ENCODE measurements at regions not wholly inside any gene's neighbourhood (a gene's known extent, or its start where the extent isn't known, plus 50 kb on each side); places are given as distances from the start of the nearest gene placed in this dataset.

DNA sequence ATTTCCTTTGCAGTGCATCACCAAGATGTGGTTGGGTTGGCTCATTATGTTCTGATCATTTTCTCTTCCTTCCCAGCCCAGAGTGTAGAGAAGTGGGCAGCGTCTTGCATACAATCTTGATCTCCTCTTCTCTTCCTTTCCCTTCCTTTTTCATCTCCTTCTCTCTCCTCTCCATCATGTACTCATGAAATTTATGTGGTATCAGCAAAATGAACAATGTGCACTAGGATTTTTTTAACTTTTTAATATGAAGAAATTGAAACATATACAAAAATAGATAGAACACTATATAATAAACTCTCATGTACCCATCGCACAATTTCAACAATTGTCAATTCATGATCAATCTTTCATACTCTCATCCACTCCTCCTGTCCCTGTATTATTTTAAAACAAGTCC lies 593.5 kb downstream of the BCOR start:
- TF ChIP-seq, protein P1, sequence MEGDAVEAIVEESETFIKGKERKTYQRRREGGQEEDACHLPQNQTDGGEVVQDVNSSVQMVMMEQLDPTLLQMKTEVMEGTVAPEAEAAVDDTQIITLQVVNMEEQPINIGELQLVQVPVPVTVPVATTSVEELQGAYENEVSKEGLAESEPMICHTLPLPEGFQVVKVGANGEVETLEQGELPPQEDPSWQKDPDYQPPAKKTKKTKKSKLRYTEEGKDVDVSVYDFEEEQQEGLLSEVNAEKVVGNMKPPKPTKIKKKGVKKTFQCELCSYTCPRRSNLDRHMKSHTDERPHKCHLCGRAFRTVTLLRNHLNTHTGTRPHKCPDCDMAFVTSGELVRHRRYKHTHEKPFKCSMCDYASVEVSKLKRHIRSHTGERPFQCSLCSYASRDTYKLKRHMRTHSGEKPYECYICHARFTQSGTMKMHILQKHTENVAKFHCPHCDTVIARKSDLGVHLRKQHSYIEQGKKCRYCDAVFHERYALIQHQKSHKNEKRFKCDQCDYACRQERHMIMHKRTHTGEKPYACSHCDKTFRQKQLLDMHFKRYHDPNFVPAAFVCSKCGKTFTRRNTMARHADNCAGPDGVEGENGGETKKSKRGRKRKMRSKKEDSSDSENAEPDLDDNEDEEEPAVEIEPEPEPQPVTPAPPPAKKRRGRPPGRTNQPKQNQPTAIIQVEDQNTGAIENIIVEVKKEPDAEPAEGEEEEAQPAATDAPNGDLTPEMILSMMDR (IDR thresholded peaks at IDR 0.05), result no peak
- TF ChIP-seq POLR2A (IDR thresholded peaks at IDR 0.05), result no peak

All from body of pancreas (tissue), 4 donors.